ENCODE measurements at regions not wholly inside any gene's neighbourhood (a gene's known extent, or its start where the extent isn't known, plus 50 kb on each side); places are given as distances from the start of the nearest gene placed in this dataset.
"Not testable (repeated sequence)": the region's sequence is repeated elsewhere in the genome, so short reads cannot be mapped to it uniquely, and the experiment has no call there.

DNA sequence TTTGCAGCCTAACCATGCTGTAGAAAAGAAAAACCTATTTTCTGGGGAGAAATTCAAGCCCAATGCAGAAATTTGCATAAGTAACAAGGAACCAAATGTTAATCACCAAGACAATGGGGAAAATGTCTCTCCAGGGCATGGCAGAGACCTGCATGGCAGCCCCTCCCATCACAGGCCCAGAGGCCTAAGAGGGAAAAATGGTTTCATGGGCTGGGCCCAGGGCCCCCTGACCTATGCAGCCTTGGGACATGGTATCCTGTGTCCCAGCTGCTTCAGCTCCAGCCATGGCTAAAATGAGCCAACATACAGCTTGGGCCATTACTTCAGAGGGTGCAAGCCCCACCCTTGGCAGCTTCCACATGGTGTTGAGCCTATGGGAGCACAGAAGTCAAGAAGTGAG, 266.9 kb downstream of the AGTPBP1 start:
- TF ChIP-seq, protein P1, sequence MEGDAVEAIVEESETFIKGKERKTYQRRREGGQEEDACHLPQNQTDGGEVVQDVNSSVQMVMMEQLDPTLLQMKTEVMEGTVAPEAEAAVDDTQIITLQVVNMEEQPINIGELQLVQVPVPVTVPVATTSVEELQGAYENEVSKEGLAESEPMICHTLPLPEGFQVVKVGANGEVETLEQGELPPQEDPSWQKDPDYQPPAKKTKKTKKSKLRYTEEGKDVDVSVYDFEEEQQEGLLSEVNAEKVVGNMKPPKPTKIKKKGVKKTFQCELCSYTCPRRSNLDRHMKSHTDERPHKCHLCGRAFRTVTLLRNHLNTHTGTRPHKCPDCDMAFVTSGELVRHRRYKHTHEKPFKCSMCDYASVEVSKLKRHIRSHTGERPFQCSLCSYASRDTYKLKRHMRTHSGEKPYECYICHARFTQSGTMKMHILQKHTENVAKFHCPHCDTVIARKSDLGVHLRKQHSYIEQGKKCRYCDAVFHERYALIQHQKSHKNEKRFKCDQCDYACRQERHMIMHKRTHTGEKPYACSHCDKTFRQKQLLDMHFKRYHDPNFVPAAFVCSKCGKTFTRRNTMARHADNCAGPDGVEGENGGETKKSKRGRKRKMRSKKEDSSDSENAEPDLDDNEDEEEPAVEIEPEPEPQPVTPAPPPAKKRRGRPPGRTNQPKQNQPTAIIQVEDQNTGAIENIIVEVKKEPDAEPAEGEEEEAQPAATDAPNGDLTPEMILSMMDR (conservative IDR thresholded peaks at IDR 0.05): not testable (repeated sequence)
- not testable (repeated sequence) for TF ChIP-seq ZFX (IDR thresholded peaks at IDR 0.05)
